ENCODE measurements at regions not wholly inside any gene's neighbourhood (a gene's known extent, or its start where the extent isn't known, plus 50 kb on each side); places are given as distances from the start of the nearest gene placed in this dataset.

- H3K4me3 ChIP-seq (ENCODE audit: low read depth, low read length): no peak overlapping the region
- DNase-seq (ENCODE audit: low read depth): no peak
- TF ChIP-seq CTCF (IDR thresholded peaks at IDR 0.05; ENCODE audit: control insufficient read depth, extremely low read depth, insufficient read depth): no peak
Measured at GRCh38 chr5:125257997-125258396, 511.6 kb upstream of the ZNF608 start.

GRCh38 chr5:125258615-125259014 is 512.2 kb upstream of the ZNF608 start:
- H3K4me3 ChIP-seq (ENCODE audit: low read depth, low read length): no peak overlapping the region
- TF ChIP-seq CTCF (IDR thresholded peaks at IDR 0.05; ENCODE audit: control insufficient read depth, extremely low read depth, insufficient read depth): no peak
- no peak for DNase-seq (ENCODE audit: low read depth)

GRCh38 chr5:125261505-125262250 is 515.2 kb upstream of the ZNF608 start:
- no peak for DNase-seq (ENCODE audit: low read depth)
- TF ChIP-seq CTCF (IDR thresholded peaks at IDR 0.05; ENCODE audit: control insufficient read depth, extremely low read depth, insufficient read depth): no peak
- H3K4me3 ChIP-seq (ENCODE audit: low read depth, low read length): no peak overlapping the region

- TF ChIP-seq CTCF (IDR thresholded peaks at IDR 0.05; ENCODE audit: control insufficient read depth, extremely low read depth, insufficient read depth): no peak
- H3K4me3 ChIP-seq (ENCODE audit: low read depth, low read length): no peak overlapping the region
- no peak for DNase-seq (ENCODE audit: low read depth)
Measured at GRCh38 chr5:125262782-125263181, 516.3 kb upstream of the ZNF608 start.

- no peak for DNase-seq (ENCODE audit: low read depth)
- no peak for TF ChIP-seq CTCF (IDR thresholded peaks at IDR 0.05; ENCODE audit: control insufficient read depth, extremely low read depth, insufficient read depth)
- no peak overlapping the region for H3K4me3 ChIP-seq (ENCODE audit: low read depth, low read length)
Measured at GRCh38 chr5:125263356-125263755, 516.9 kb upstream of the ZNF608 start.

- TF ChIP-seq CTCF (IDR thresholded peaks at IDR 0.05; ENCODE audit: control insufficient read depth, extremely low read depth, insufficient read depth): no peak
- no peak overlapping the region for H3K4me3 ChIP-seq (ENCODE audit: low read depth, low read length)
- DNase-seq (ENCODE audit: low read depth): no peak
Measured at GRCh38 chr5:125266106-125266505, 519.7 kb upstream of the ZNF608 start.

All from LNCaP clone FGC (cell line).